ENCODE measurements at regions not wholly inside any gene's neighbourhood (a gene's known extent, or its start where the extent isn't known, plus 50 kb on each side); places are given as distances from the start of the nearest gene placed in this dataset.
A peak's percentile ranks its signal among the peaks of the same experiment; 100 is the strongest.

- TF ChIP-seq TEAD4 (IDR thresholded peaks at IDR 0.05) (no peak), REST (IDR thresholded peaks at IDR 0.05; ENCODE audit: low read depth) (no peak), CEBPB (IDR thresholded peaks at IDR 0.05) (no peak), TCF12 (IDR thresholded peaks at IDR 0.05; ENCODE audit: low read depth) (no peak), TAF1 (IDR thresholded peaks at IDR 0.05; ENCODE audit: low read depth) (no peak), EGR1 (IDR thresholded peaks at IDR 0.05) (no peak), USF1 (IDR thresholded peaks at IDR 0.05) (no peak), CREB1 (IDR thresholded peaks at IDR 0.05; ENCODE audit: low read depth) (no peak), YY1 (IDR thresholded peaks at IDR 0.05; ENCODE audit: low read depth) (no peak), NFIC (IDR thresholded peaks at IDR 0.05) (no peak), MAX (IDR thresholded peaks at IDR 0.05) (no peak), EP300 (IDR thresholded peaks at IDR 0.05; ENCODE audit: borderline replicate concordance) (no peak), RAD21 (IDR thresholded peaks at IDR 0.05; ENCODE audit: low read depth) (no peak), FOXM1 (IDR thresholded peaks at IDR 0.05; ENCODE audit: borderline replicate concordance, low read depth) (no peak)
Measured at GRCh38 chrX:94162971-94163370, 489.0 kb downstream of the FAM133A start.

- TF ChIP-seq FOXM1 (IDR thresholded peaks at IDR 0.05; ENCODE audit: borderline replicate concordance, low read depth): no peak
- peak; percentile 40; the same call in 1 of the 2 replicates for TF ChIP-seq REST (IDR thresholded peaks at IDR 0.05; ENCODE audit: low read depth)
- no peak for TF ChIP-seq YY1 (IDR thresholded peaks at IDR 0.05; ENCODE audit: low read depth)
- no peak for TF ChIP-seq CREB1 (IDR thresholded peaks at IDR 0.05; ENCODE audit: low read depth)
Measured at GRCh38 chrX:94178145-94178788, 504.3 kb downstream of the FAM133A start.

- TF ChIP-seq EP300 (IDR thresholded peaks at IDR 0.05; ENCODE audit: borderline replicate concordance) (no peak), TEAD4 (IDR thresholded peaks at IDR 0.05) (no peak), TCF12 (IDR thresholded peaks at IDR 0.05; ENCODE audit: low read depth) (no peak), RAD21 (IDR thresholded peaks at IDR 0.05; ENCODE audit: low read depth) (no peak), ZBTB7A (IDR thresholded peaks at IDR 0.05; ENCODE audit: low read depth) (no peak), FOXM1 (IDR thresholded peaks at IDR 0.05; ENCODE audit: borderline replicate concordance, low read depth) (no peak)
Measured at GRCh38 chrX:94204524-94204923, 530.5 kb downstream of the FAM133A start.

GRCh38 chrX:94216738-94217137 is 542.7 kb downstream of the FAM133A start:
- TF ChIP-seq EGR1 (IDR thresholded peaks at IDR 0.05): no peak
- TF ChIP-seq CEBPB (IDR thresholded peaks at IDR 0.05): no peak
- TF ChIP-seq NFIC (IDR thresholded peaks at IDR 0.05): no peak
- no peak for TF ChIP-seq YY1 (IDR thresholded peaks at IDR 0.05; ENCODE audit: low read depth)
- no peak for TF ChIP-seq EP300 (IDR thresholded peaks at IDR 0.05; ENCODE audit: borderline replicate concordance)
- TF ChIP-seq MAX (IDR thresholded peaks at IDR 0.05): no peak
- no peak for TF ChIP-seq TCF12 (IDR thresholded peaks at IDR 0.05; ENCODE audit: low read depth)
- TF ChIP-seq ZBTB7A (IDR thresholded peaks at IDR 0.05; ENCODE audit: low read depth): no peak
- no peak for TF ChIP-seq RAD21 (IDR thresholded peaks at IDR 0.05; ENCODE audit: low read depth)
- TF ChIP-seq CREB1 (IDR thresholded peaks at IDR 0.05; ENCODE audit: low read depth): no peak
- TF ChIP-seq TAF1 (IDR thresholded peaks at IDR 0.05; ENCODE audit: low read depth): no peak
- TF ChIP-seq USF1 (IDR thresholded peaks at IDR 0.05): no peak
- no peak for TF ChIP-seq REST (IDR thresholded peaks at IDR 0.05; ENCODE audit: low read depth)
- no peak for TF ChIP-seq TEAD4 (IDR thresholded peaks at IDR 0.05)
- TF ChIP-seq FOXM1 (IDR thresholded peaks at IDR 0.05; ENCODE audit: borderline replicate concordance, low read depth): no peak
